K562 (cell line): ENCODE measurements at regions not wholly inside any gene's neighbourhood (a gene's known extent, or its start where the extent isn't known, plus 50 kb on each side); places are given as distances from the start of the nearest gene placed in this dataset.
A peak's percentile ranks its signal among the peaks of the same experiment; 100 is the strongest.

Experiments used
- ATAC-seq: fragments of 200-7000 bp; cut with Tn5 transposase; 3 replicates; pipeline ENCODE4 v1.9.1; 2020; ENCODE audit warnings: moderate library complexity
- BruUV-seq: library from RNA; stranded (reverse); fragments of 400-500 nt; replicated peaks from 2 replicates; lab custom pipeline; 2021; lab: Mats Ljungman, UMichigan
- CTCF ChIA-PET: fragments of 300-600 bp; formaldehyde crosslinking; extraction: SDS; loops from one replicate; lab custom pipeline; 2021; ENCODE audit warnings: low intra/inter-chr PET ratio; lab: Yijun Ruan, JAX
- POLR2A ChIA-PET: fragments of 300-600, 350-650 bp; sonication (Branson Sonifier 250); formaldehyde crosslinking; extraction: SDS; loops from one replicate; lab custom pipeline; 2021; ENCODE audit warnings: antibody characterized with exemption, inconsistent platforms; lab: Yijun Ruan, JAX
- DNase-seq, 4 experiments: peaks; one replicate each; pipeline versions ENCODE4 v3.0.0 to v3.0.0-alpha.2; 2011 to 2018; ENCODE audit warnings: low spot score in 3 of 4, mixed read lengths in 3 of 4; ENCODE audit errors: extremely low read depth in 1 of 4
- FAIRE-seq: peaks from 2 replicates; lab custom pipeline; 2011; peaks lifted over from hg19 to GRCh38; lab: Jason Lieb, UNC
- H2AFZ ChIP-seq: 2 replicates; pipeline ENCODE4 v1.6.0; 2011; ENCODE audit warnings: low read depth, low read length, control low read depth, inconsistent platforms
- H3K27ac ChIP-seq: fragments of 200-600 bp; 3 replicates; pipeline ENCODE4 v1.8.0; 2011; ENCODE audit warnings: low read depth, mild to moderate bottlenecking, control low read depth, inconsistent platforms, low read length, moderate library complexity, mixed read lengths; ENCODE audit errors: extremely low read depth
- H3K27me3 ChIP-seq, 2 experiments: fragments of 300-600 bp in 1 of 2; 2 replicates in 1 of 2; 3 replicates in 1 of 2; pipeline versions ENCODE4 v1.6.0 to v1.8.0; 2011; ENCODE audit warnings: inconsistent platforms in 2 of 2, low read length in 2 of 2, mild to moderate bottlenecking in 1 of 2, mixed read lengths in 1 of 2, moderate library complexity in 1 of 2; ENCODE audit not compliant: control insufficient read depth in 2 of 2, insufficient read depth in 2 of 2
- H3K36me3 ChIP-seq: fragments of 300-600 bp; 3 replicates; pipeline ENCODE4 v1.8.0; 2011; ENCODE audit warnings: mild to moderate bottlenecking, low read length, inconsistent platforms; ENCODE audit not compliant: control insufficient read depth, insufficient read depth
- H3K4me1 ChIP-seq, 2 experiments: fragments of 200-600 bp in 1 of 2; replicated peaks in 1 of 2; 2 replicates in 1 of 2; 3 replicates in 1 of 2; pipeline versions ENCODE4 v1.5.1 to v1.8.0; 2011; ENCODE audit warnings: inconsistent platforms in 2 of 2, low read length in 2 of 2, mild to moderate bottlenecking in 1 of 2, mixed read lengths in 1 of 2, moderate library complexity in 1 of 2; ENCODE audit not compliant: control insufficient read depth in 2 of 2, insufficient read depth in 2 of 2
- H3K4me2 ChIP-seq: 2 replicates; pipeline ENCODE4 v1.6.1; 2011; ENCODE audit warnings: low read length, control low read depth, inconsistent platforms, mixed read lengths; ENCODE audit not compliant: insufficient read depth
- H3K4me3 ChIP-seq: fragments of 200-600 bp; sonication (generic), shearing (Covaris generic); 2 replicates; pipeline ENCODE4 v1.5.1; 2016; ENCODE audit warnings: control low read depth, inconsistent platforms
- H3K79me2 ChIP-seq: fragments of 200-600 bp; 3 replicates; pipeline ENCODE4 v1.8.0; 2011; ENCODE audit warnings: low read length, inconsistent platforms; ENCODE audit not compliant: control insufficient read depth, insufficient read depth
- H3K9ac ChIP-seq, 2 experiments: 2 replicates each; pipeline versions ENCODE4 v1.6.0 to v1.6.1; 2011; ENCODE audit warnings: low read depth in 2 of 2, low read length in 2 of 2, control low read depth in 1 of 2, inconsistent platforms in 1 of 2, mild to moderate bottlenecking in 1 of 2, mixed read lengths in 1 of 2; ENCODE audit not compliant: insufficient read depth in 1 of 2
- H3K9me1 ChIP-seq: one replicate; pipeline ENCODE4 v1.6.0; 2011; ENCODE audit warnings: inconsistent platforms, mild to moderate bottlenecking, low read length, moderate library complexity; ENCODE audit not compliant: control insufficient read depth, insufficient read depth
- H3K9me3 ChIP-seq: replicated peaks from 2 replicates; pipeline ENCODE4 v1.5.1; 2011; ENCODE audit warnings: low read depth, low read length, inconsistent platforms; ENCODE audit not compliant: control insufficient read depth, insufficient read depth
- H4K20me1 ChIP-seq: replicated peaks from 2 replicates; pipeline ENCODE4 v1.6.1; 2011; ENCODE audit warnings: low read length, inconsistent platforms, mixed read lengths; ENCODE audit not compliant: control insufficient read depth, insufficient read depth
- CEBPB ChIP-seq: fragments of 450-650 bp; IDR thresholded peaks from 2 replicates; pipeline ENCODE4 v1.6.1; 2016; ENCODE audit warnings: missing genetic modification characterization, missing compliant biosample characterization
- FOXJ2 ChIP-seq: fragments of 200-800 bp; sonication (Bioruptor generic); IDR thresholded peaks from 2 replicates; pipeline ENCODE4 v1.6.1; 2016; ENCODE audit warnings: missing genetic modification characterization, missing compliant biosample characterization
- NCOA6 ChIP-seq: fragments of 450-650 bp; IDR thresholded peaks from 2 replicates; pipeline ENCODE4 v1.6.1; 2017; ENCODE audit warnings: mild to moderate bottlenecking
- NONO ChIP-seq, 2 experiments: fragments of 200-400 bp in 1 of 2; fragments of 450-650 bp in 1 of 2; formaldehyde crosslinking in 1 of 2; IDR thresholded peaks; 2 replicates each; pipeline ENCODE4 v1.6.1; 2017; ENCODE audit warnings: low read depth in 2 of 2, mild to moderate bottlenecking in 2 of 2, moderate library complexity in 2 of 2, low read length in 1 of 2
- NR1H2 ChIP-seq: sonication (generic); formaldehyde crosslinking; IDR thresholded peaks from 2 replicates; pipeline ENCODE4 v1.4.0; 2020; ENCODE audit warnings: mild to moderate bottlenecking, missing genetic modification reagents
- PTBP1 ChIP-seq: fragments of 200-400 bp; formaldehyde crosslinking; IDR thresholded peaks from 2 replicates; pipeline ENCODE4 v1.6.1; 2017; ENCODE audit warnings: low read depth, low read length
- SAFB ChIP-seq: fragments of 200-400 bp; formaldehyde crosslinking; IDR thresholded peaks from 2 replicates; pipeline ENCODE4 v1.6.1; 2017; ENCODE audit warnings: low read depth, low read length, borderline replicate concordance
- SLC30A9 ChIP-seq: fragments of 250-450 bp; sonication (Bioruptor Pico); IDR thresholded peaks from 2 replicates; pipeline ENCODE4 v1.8.0; 2022; ENCODE audit warnings: mild to moderate bottlenecking, moderate library complexity
- XRCC4 ChIP-seq: IDR thresholded peaks from one replicate; pipeline ENCODE4 v1.6.1; 2011; ENCODE audit not compliant: insufficient read depth, insufficient read length; ENCODE audit errors: extremely low read depth
- ZFP30 ChIP-seq: fragments of 250-450 bp; sonication (Bioruptor Pico); IDR thresholded peaks from 2 replicates; pipeline ENCODE4 v1.8.0; 2022; ENCODE audit warnings: moderate library complexity, mild to moderate bottlenecking, inconsistent platforms, borderline replicate concordance
- ZKSCAN1 ChIP-seq: fragments of 150-350 bp; IDR thresholded peaks from 2 replicates; pipeline ENCODE4 v1.6.1; 2016; ENCODE audit warnings: low read depth, low read length
- WGBS: fragments of 100-300 bp; shearing (Covaris generic); methylation state at CpG from one replicate; pipeline ENCODE4 v1.1.6; 2016; ENCODE audit warnings: low coverage, mixed read lengths; ENCODE audit not compliant: insufficient coverage; ENCODE audit errors: missing lambda C conversion rate; 5-methylcytosine and 5-hydroxymethylcytosine counted together
- in situ Hi-C: fragments of 300-500 bp; cut with MboI; formaldehyde crosslinking; loops from 4 replicates; pipeline ENCODE4 v1.15.0; 2018; ENCODE audit warnings: inconsistent platforms, mixed read lengths
- intact Hi-C: fragments of 100-400 bp; cut with micrococcal nuclease; formaldehyde crosslinking; loops from 2 replicates; pipeline ENCODE4 v1.14.2; 2022
- TF ChIP-seq, protein P1 (sequence below): fragments of 450-650 bp; IDR thresholded peaks from 2 replicates; pipeline ENCODE4 v1.7.0; 2016; ENCODE audit warnings: borderline replicate concordance
- TF ChIP-seq, protein P2 (sequence below), 2 experiments: IDR thresholded peaks; 2 replicates each; pipeline ENCODE4 v1.6.1; 2011; ENCODE audit warnings: borderline replicate concordance in 1 of 2, control low read depth in 1 of 2, low read depth in 1 of 2, low read length in 1 of 2, mild to moderate bottlenecking in 1 of 2, mixed read lengths in 1 of 2, moderate library complexity in 1 of 2; ENCODE audit not compliant: insufficient read depth in 1 of 2, insufficient read length in 1 of 2, poor library complexity in 1 of 2, severe bottlenecking in 1 of 2; ENCODE audit errors: extremely low read depth in 1 of 2

GRCh38 chr6:86744048-86744447 is 193.3 kb upstream of the HTR1E start:
- ATAC-seq = peak; percentile 48; the same call in 2 of the 3 replicates
- H3K9me3 ChIP-seq = no peaks in the 10 kb centered on the region

More at GRCh38 chr6:86744048-86744447, 193.3 kb upstream of the HTR1E start:
- no peak overlapping the region for H3K9ac ChIP-seq
- DNase-seq = no peak
- TF ChIP-seq NONO (IDR thresholded peaks at IDR 0.05; ENCODE audit: low read depth in 2 of 2, low read length in 1 of 2) (no peak), SAFB (no peak), CEBPB (tag) (no peak), ZFP30 (CRISPR knock-in tag) (no peak), PTBP1 (no peak), XRCC4 (no peak), FOXJ2 (tag) (no peak), NR1H2 (CRISPR knock-in tag) (no peak), ZKSCAN1 (no peak), NCOA6 (no peak), SLC30A9 (CRISPR knock-in tag) (no peak)
- TF ChIP-seq, protein P1, sequence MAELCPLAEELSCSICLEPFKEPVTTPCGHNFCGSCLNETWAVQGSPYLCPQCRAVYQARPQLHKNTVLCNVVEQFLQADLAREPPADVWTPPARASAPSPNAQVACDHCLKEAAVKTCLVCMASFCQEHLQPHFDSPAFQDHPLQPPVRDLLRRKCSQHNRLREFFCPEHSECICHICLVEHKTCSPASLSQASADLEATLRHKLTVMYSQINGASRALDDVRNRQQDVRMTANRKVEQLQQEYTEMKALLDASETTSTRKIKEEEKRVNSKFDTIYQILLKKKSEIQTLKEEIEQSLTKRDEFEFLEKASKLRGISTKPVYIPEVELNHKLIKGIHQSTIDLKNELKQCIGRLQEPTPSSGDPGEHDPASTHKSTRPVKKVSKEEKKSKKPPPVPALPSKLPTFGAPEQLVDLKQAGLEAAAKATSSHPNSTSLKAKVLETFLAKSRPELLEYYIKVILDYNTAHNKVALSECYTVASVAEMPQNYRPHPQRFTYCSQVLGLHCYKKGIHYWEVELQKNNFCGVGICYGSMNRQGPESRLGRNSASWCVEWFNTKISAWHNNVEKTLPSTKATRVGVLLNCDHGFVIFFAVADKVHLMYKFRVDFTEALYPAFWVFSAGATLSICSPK = no peak
- TF ChIP-seq, protein P2, sequence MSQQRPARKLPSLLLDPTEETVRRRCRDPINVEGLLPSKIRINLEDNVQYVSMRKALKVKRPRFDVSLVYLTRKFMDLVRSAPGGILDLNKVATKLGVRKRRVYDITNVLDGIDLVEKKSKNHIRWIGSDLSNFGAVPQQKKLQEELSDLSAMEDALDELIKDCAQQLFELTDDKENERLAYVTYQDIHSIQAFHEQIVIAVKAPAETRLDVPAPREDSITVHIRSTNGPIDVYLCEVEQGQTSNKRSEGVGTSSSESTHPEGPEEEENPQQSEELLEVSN (IDR thresholded peaks at IDR 0.05; ENCODE audit: borderline replicate concordance in 1 of 2, extremely low read depth in 1 of 2, insufficient read depth in 1 of 2, insufficient read length in 1 of 2, low read depth in 1 of 2, low read length in 1 of 2, poor library complexity in 1 of 2, severe bottlenecking in 1 of 2) = no peak
- ChIA-PET POLR2A (interaction anchor here (0.6 kb wide), 1 partner anchor 92 kb away, joined by 3 read pairs; no protein-coding TSS in a partner anchor), CTCF (no interaction called here)
- H3K27ac ChIP-seq = no peak overlapping the region
- no peaks in the 10 kb centered on the region for H3K9me1 ChIP-seq
- in situ Hi-C loops (no loop called here), intact Hi-C loops (no loop called here)
- no peaks in the 10 kb centered on the region for H3K27me3 ChIP-seq
- BruUV-seq = no TSS peak
- FAIRE-seq = no peak
- H3K79me2 ChIP-seq = no peaks in the 10 kb centered on the region
- WGBS = 0% methylated on average over 1 of the region's 1 CpG
- no peaks in the 10 kb centered on the region for H3K36me3 ChIP-seq
- no peak overlapping the region for H2AFZ ChIP-seq
- H4K20me1 ChIP-seq = no peaks in the 10 kb centered on the region
- no peak overlapping the region for H3K4me3 ChIP-seq
- no peak overlapping the region for H3K4me2 ChIP-seq
- no peaks in the 10 kb centered on the region for H3K4me1 ChIP-seq
